GM19043 (cell line): ENCODE measurements at regions not wholly inside any gene's neighbourhood (a gene's known extent, or its start where the extent isn't known, plus 50 kb on each side); places are given as distances from the start of the nearest gene placed in this dataset.
"Not testable (repeated sequence)": the region's sequence is repeated elsewhere in the genome, so short reads cannot be mapped to it uniquely, and the experiment has no call there.

Experiments used
- ATAC-seq: cut with Tn5 transposase; IDR thresholded peaks from one replicate; pipeline ENCODE4 v1.9.1; 2021; ENCODE audit warnings: low read depth; ENCODE audit not compliant: unreplicated experiment

DNA sequence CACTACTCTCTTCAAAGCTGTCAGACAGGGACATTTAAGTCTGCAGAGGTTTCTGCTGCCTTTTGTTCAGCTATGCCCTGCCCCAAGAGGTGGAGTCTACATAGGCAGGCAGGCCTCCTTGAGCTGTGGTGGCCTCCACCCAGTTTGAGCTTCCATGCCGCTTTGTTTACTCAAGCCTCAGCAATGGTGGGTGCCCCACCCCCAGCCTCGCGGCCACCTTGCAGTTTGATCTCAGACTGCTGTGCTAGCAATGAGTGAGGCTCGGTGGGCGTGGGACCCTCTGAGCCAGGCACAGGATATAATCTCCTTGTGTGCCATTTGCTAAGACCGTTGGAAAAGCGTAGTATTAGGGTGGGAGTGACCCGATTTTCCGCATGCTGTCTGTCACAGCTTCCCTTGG is 710.0 kb upstream of the RGS18 start:
- not testable (repeated sequence) for ATAC-seq

DNA sequence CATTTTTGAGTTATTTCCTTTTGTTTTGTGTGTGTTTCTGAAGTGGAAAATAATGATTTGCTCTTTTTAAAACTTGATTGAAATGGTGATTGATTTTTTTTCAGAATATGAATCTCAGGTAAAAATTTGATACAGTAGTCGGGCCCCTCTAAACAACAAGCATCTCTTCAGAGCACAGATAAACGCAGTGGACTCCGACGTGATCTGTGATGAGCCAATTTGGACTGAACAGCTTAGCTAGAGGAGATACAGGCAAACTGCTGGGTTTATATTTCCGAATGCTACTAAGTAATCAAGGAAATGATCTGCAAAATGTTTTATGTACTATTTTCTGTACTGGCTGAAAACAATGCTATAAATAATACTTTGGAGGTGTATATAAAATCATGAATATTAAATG is 705.7 kb upstream of the RGS18 start:
- ATAC-seq: no peak

DNA sequence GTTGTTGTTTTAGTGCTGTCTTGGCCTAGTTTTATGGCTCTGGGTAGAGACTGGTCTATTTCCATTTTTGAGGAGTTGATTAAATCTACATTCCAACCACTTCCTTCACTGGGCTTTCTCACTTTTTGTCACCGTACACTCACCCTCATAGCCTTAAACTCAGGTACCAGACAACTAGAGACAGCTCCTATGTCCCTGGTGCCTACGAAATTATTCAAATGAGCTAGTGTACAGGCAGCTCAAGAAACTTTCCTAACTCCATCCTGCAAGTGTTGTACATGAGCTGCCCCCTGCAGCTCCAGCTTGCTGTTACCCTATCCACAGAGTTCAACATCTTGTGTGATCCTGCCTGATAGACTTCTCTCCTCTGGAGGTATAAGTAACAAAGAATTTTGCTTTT is 704.8 kb upstream of the RGS18 start:
- ATAC-seq: no peak

DNA sequence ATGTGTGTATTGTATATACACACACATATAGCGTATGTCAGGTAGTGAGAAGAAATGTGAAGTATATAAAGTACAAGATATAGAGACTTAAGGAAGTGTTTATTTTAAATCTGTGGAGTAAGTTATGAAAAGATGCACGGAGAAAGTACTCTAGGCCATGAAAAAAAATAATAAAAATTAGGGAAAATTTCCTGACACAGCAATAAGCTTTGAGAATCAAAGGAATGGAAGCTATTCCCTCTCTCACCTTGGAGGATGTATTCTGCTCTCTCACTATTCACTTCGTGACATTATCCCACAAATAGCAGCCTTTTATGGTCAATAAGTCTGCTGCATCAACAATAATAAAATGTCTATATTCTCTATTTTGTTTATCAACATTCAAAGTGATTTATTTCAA is 700.4 kb upstream of the RGS18 start:
- no peak for ATAC-seq

DNA sequence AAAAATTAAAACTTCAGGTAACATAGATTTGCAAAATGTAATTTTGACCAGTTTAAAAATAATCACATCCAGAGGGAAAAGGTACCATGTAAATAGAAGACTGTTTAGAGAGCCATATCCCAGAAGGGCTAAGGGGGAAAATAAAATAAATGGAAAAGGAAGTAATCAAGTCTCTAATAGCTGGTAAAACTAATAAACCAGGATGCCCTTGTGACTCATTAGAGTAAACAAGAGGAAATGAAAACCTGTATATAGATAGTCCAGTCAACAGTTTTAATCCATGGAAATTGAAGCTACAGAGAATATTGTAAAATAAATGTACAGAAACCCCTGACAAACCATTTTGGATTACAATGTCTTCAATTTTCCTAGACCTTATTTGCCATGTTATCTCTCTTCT is 698.0 kb upstream of the RGS18 start:
- no peak for ATAC-seq

DNA sequence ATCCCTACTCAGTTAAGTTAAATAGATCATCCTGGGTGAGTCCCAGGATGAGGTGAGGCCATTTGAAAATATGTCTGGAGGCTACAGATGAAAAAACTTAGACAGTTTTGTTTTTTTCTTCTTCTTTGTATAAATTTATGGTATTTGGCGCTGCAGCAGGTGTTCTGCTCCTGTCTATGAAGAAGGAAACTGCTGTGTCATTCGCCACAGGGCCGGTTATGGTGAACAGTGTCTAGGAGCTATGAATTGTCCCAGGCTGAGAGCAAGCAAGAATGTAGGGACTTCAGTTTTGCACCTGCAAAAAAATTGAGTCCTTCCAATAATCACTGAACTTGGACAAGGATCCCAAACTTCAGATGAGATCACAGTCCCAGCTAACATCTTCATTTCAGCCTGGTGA is 674.3 kb upstream of the RGS18 start:
- no peak for ATAC-seq

DNA sequence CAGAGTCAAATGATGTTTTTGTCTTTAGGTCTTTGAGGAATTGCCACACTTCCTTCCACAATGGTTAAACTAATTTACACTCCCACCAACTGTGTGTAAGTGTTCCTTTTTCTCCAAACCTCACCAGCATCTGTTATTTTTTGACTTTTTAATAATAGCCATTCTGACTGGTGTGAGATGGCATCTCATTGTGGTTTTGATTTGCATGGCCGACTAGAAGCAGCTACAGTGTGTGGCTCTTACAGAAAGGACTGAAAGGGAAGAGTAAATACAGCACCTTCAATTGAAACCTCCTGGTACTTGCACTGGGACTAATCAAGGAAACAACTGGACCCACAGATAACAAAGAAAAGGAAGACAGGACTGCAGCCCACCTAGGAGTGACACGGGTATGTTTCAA is 668.0 kb upstream of the RGS18 start:
- ATAC-seq: no peak

DNA sequence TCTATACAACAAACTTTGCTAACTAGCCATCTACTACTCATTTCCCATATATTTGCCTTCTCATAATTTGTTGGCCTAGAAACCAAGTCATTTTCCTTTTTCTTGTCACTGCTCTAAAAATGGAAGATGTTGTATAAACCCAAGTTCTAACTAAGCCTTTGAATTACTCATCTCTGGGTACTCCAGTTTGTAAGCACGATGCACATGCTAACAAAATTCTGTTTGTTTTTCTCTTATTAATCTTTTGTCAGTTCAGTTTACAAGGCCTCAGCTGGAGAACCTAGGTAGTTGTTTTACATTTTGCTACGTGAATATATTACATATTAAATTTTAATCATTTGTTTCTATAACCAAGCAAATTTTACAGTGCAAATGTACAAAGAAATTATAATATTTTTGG is 663.2 kb upstream of the RGS18 start:
- no peak for ATAC-seq

DNA sequence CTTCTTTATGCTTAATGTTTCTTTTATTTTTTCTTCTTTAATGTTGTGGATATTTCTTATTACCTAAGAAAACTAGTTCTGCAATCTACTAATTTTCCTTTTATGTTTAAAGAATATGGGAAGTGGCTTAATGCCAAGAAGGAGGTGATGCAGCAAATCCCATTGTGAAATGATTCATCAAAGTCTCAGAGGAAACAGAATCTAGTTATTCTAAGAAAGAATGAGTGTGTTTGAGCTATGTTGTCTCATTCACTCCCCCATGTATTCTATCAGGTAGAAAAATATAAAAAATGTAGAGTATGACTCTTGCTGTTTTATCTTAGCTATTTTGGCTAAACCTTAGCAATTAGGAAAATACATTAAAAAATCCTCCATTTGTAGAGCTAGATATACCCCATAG is 659.9 kb upstream of the RGS18 start:
- no peak for ATAC-seq

DNA sequence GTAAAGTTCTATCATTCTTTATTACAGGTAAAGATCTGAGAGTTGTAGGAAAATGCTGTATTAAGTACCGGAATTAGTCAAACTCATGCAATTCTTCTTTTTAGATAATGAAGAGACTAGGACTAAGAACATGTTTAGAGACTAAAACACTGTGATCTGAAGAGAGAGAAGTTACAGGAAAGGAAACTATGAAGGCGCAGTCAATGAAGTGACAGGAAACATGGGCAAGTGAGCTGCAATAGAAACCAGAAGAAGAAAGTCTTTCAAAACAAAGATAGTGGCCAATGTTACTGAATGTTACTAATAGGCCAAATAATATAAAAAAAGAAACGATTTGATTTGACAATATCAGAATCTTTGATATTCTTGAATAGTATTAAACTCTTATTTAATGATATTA is 659.4 kb upstream of the RGS18 start:
- ATAC-seq: no peak

DNA sequence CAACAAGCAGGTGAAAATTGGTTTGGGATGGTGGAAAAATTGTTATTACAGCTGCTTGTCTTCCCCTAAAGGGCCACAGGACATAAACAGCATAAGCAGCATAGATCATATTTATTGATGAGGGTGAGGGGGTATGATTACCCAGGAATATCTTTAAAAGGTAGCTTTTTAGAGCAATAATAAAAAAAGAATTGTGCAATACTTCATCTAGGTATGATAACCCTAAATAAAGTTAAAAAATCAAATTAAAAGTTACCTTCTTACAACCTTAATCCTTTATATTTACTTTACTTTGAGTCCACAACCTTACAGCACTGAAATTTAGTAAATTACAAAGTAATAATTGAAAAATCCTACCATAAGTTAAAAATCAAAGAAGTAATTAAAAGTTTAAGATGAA is 653.3 kb upstream of the RGS18 start:
- ATAC-seq: no peak

DNA sequence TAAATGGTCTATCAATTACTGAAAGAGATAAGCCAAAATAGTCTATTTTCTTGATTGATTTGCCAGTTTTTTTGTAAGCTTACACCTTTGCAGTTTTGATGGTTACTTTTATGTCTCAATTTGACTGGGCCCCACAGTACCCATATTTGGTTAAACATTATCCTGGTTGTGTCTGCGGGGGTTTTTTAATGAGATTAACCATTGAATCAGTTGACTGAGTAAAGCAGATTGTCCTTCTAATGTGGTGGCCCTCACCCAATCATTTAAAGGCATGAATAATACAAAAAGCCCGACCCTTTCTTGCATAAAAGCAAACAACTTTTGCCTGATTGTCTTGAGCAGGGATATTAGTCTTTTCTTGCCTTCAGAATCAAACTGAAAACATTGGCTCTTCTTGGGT is 650.0 kb upstream of the RGS18 start:
- ATAC-seq: no peak

DNA sequence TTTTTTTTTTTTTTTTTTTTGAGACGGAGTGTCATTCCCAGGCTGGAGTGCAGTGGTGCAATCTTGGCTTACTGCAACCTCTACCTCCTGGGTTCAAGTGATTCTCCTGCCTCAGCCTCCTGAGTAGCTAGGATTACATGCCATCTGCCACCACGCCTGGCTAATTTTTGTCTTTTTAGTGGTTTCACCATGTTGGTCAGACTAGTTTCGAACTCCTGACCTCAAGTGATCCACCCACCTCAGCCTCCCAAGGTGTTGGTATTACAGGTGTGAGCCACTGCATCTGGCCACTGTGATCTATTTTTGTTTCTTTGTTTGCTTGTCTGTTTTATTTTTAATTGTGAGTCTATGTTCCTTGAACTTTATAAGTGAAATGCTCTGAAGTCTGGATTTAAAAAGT is 646.8 kb upstream of the RGS18 start:
- ATAC-seq: not testable (repeated sequence)

DNA sequence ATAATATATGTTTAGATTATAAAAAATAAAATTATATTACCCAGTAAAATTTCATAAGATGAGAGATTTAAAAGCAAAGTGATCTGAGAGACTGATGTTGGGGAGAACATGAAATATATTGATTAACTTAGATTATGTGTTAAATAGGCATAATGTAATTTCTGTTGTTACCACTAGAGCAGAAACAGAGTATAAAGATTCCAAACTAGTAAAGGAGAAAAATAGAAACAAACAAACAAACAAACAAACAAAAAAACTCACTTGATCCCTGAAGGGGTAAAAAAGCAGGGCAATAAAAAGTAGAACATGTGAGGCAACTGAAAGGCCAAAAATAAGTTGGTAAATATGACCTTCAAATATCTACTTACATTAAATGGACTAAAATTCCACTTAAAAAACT is 640.4 kb upstream of the RGS18 start:
- ATAC-seq: no peak

DNA sequence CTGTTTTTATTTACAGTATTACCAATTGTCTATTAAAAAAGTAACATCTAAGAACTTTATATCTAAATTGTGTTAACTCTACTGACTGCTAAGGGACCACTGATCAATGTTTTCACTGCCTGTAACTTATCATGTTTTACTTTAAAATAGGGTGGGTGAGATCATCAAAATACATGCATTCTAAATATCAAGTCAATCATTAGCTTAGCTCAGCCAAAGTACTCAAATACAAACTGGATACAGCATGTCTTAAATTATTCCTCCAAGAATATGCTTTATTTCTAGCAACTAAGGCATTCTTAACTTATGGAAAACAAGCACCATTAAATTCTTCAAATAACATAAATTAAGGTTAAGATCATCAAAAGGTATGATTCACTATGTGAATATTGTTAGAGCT is 638.7 kb upstream of the RGS18 start:
- ATAC-seq: no peak

DNA sequence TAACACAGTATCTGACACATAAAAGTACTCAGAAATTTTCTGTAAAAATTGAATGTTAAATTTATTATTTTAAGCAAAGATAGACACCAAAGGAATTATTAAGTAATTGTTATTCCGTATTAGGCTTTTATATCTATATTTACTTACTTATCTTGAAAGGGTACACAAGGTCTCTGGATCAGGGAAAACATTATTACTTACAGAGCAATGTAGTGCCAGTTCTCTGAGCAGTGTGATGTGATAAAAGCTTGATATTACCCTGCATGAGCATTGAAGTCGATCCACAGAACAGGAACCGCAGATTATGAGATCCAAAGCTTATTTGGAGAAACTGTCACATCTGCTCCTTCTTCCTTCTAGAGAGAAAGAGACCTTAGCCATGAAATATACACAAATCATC is 637.9 kb upstream of the RGS18 start:
- ATAC-seq: no peak

DNA sequence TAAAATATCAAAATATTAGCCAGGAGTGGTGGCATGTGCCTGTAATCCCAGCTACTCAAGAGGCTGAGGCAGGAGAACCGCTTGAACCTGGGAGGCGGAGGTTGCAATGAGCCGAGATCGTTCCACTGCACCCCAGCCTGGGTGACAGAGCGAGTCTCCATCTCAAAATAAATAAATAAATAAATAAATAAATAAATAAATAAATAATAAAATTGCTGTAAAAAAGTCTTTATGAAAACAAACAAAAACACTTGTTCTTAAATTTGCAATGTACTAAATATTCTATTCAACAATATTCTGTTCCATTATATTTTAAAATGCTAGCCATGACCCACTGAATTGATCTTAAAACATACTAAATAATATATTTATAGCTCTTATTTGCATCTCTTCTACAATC is 632.3 kb upstream of the RGS18 start:
- ATAC-seq: not testable (repeated sequence)

DNA sequence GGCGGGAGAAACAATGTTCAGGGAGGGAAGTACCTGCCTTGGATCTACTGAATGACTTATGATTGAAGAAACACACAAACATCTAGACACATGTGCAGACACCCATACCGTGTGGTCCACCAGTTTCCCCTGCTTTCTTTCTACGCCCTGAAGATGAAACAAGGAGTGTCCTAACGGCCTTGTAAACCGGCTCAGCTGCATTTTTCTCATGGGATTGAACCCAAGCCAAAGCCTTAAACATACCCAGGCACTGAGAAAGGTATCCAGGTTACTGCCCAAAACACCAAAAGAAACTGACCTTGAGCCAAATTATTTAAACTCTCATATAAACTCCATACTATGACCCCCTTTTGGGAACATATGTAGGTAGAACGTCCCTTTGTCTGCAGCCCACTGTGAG is 630.0 kb upstream of the RGS18 start:
- ATAC-seq: no peak

DNA sequence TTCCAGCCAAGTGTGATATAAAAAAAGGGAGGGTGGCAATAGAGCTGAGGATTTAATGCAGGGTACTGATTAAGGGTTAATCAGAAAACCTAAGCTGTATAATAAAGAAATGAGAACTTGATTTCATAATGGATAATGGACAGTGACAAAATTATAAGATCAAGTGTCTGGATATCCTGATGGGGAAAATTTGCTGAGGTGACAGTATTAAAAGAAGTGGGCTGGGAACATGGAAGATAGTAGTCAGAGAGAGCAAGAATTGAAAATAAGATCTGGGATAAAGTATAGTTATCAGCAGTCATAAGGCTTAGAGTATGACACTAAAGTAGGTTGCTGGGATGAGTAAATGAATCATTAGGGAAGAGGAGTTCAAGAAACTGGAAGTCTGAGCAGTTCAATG is 627.3 kb upstream of the RGS18 start:
- no peak for ATAC-seq

DNA sequence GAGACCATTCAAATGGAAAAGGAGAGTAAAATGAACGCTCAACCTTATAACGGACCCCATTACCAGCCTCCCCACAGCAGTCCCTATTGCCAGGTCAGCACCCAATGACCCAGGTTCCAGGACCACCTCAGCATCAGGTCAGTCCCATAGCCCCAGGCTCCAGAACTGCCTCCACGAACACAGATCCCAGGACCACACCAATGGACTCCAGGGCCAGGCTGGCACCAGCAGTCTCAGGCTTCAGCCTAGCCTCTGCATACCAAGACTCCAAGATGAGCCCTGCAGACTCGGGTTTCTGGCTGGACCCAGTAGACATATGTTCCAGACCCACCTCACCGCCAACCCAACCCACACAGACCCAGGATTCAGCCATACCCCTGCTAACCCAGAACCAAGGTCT is 625.0 kb upstream of the RGS18 start:
- no peak for ATAC-seq

DNA sequence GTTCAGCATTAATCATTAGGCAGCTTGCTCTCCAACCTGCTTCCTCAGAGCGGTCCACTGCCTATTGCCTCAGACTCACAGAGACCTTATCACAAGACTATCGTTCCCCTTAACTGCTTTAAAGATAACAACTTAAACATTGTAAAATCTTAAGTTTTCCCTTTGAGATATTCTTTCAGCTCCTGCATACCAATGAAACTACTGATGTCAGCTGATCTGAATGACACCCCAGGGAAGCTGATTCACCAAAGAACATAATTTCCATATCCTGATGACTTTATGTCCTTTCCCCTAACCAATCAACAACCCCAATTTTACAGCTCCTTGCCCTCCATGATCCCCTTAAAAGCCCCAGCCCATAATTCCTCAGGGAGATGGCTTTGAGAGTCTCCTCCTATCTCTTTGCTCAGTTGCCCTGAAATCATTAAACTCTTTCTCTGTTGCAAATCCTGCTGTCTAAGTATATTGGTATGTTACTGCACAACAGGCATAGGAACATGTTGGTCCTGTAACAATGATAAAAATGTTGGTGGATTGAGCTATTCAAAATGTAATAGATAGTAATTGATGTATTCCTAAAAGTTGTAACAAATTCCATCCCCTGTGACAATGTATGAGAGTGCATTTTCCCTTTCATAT is 621.4 kb upstream of the RGS18 start:
- ATAC-seq: no peak

DNA sequence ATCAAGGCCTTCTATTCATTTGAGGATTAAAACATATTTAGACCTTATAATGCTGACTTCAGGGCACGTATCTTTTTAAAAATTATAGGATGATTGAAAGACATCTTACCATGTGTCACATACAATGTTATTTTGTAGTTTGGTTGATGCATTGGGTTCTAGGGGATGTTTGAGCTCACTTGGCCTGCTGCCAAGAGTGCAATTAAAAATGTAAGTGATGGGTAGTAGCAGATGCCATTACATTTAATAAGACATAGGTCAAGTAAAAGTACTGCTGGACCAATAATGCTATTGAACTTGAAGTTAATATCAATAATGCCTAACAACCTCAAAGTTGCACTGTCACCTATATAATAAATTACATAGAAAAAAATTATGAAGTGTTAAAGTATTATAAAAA is 616.5 kb upstream of the RGS18 start:
- no peak for ATAC-seq

DNA sequence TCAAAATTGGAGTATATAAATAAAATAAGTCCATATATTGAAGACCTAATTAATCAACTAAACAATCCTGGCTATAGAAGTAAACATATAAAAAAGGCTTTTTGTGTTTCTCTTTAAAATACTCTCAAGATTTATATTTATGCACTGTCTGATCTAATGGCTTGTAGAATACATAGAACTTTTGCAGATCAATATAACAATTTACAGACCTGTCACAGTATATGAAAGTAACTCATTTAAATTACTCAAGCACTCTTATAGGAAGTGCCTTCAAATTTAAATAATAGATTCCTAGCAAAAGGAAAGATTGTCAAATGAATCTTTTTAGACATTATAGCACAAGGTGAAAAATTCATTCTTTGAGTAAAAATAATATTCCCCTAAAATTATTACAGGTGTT is 615.8 kb upstream of the RGS18 start:
- ATAC-seq: no peak
